ENCODE measurements at regions not wholly inside any gene's neighbourhood (a gene's known extent, or its start where the extent isn't known, plus 50 kb on each side); places are given as distances from the start of the nearest gene placed in this dataset.

GRCh38 chr2:120566331-120567035 is 169.2 kb upstream of the GLI2 start:
- TF ChIP-seq CTCF (IDR thresholded peaks at IDR 0.05): no peak
- intact Hi-C loops (cut with DNase I; ENCODE audit: low total_unique reads): no loop called here
- Histone ChIP-seq H3K27ac (peak overlapping the region; percentile 61 to 69), H3K36me3 (no peaks in the 10 kb centered on the region), H3K27me3 (no peaks in the 10 kb centered on the region), H3K9me3 (no peaks in the 10 kb centered on the region), H3K4me3 (peak overlapping the region; percentile 3 to 7), H3K4me1 (peaks cover 6 to 44% (median 38%) of the 10 kb centered on the region in 4 donors)
- peak; percentile 93 to 97 for DNase-seq

GRCh38 chr2:120567128-120567527 is 168.5 kb upstream of the GLI2 start:
- intact Hi-C loops (cut with DNase I; ENCODE audit: low total_unique reads): no loop called here
- DNase-seq: no peak
- H3K4me3 ChIP-seq: peak overlapping the region; percentile 3 to 7
- H3K36me3 ChIP-seq: no peaks in the 10 kb centered on the region
- H3K27me3 ChIP-seq: no peaks in the 10 kb centered on the region
- TF ChIP-seq CTCF (IDR thresholded peaks at IDR 0.05): no peak
- peaks cover 6 to 44% (median 38%) of the 10 kb centered on the region in 4 donors for H3K4me1 ChIP-seq
- peak overlapping the region; percentile 56 to 69 for H3K27ac ChIP-seq
- no peaks in the 10 kb centered on the region for H3K9me3 ChIP-seq

- H3K9me3 ChIP-seq: no peaks in the 10 kb centered on the region
- no peaks in the 10 kb centered on the region for H3K36me3 ChIP-seq
- H3K4me1 ChIP-seq: peaks cover 6 to 44% (median 38%) of the 10 kb centered on the region in 4 donors
- no peak for TF ChIP-seq CTCF (IDR thresholded peaks at IDR 0.05)
- no peak overlapping the region for H3K4me3 ChIP-seq
- H3K27me3 ChIP-seq: no peaks in the 10 kb centered on the region
- peak overlapping the region; percentile 28 to 69 for H3K27ac ChIP-seq
- intact Hi-C loops (cut with DNase I; ENCODE audit: low total_unique reads): no loop called here
- no peak for DNase-seq
These were observed 167.3 kb upstream of the GLI2 start for GRCh38 chr2:120568089-120568974.

GRCh38 chr2:120568975-120569268 is 166.7 kb upstream of the GLI2 start:
- TF ChIP-seq CTCF (IDR thresholded peaks at IDR 0.05): no peak
- intact Hi-C loops (cut with DNase I; ENCODE audit: low total_unique reads): no loop called here
- Histone ChIP-seq H3K4me3 (no peak overlapping the region), H3K27ac (peak overlapping the region; percentile 23 to 28), H3K36me3 (no peaks in the 10 kb centered on the region), H3K27me3 (no peaks in the 10 kb centered on the region), H3K9me3 (no peaks in the 10 kb centered on the region), H3K4me1 (peaks cover 6 to 44% (median 38%) of the 10 kb centered on the region in 4 donors)
- no peak for DNase-seq

- Histone ChIP-seq H3K4me1 (peaks cover 6 to 41% (median 36%) of the 10 kb centered on the region in 4 donors), H3K9me3 (no peaks in the 10 kb centered on the region), H3K4me3 (no peak overlapping the region), H3K27ac (no peak overlapping the region), H3K36me3 (no peaks in the 10 kb centered on the region), H3K27me3 (no peaks in the 10 kb centered on the region)
- TF ChIP-seq CTCF (IDR thresholded peaks at IDR 0.05): no peak
- intact Hi-C loops (cut with DNase I; ENCODE audit: low total_unique reads): no loop called here
- DNase-seq: no peak
These were observed 165.7 kb upstream of the GLI2 start for GRCh38 chr2:120570001-120570400.

All from tibial artery (tissue), 4 donors.